ENCODE measurements at regions not wholly inside any gene's neighbourhood (a gene's known extent, or its start where the extent isn't known, plus 50 kb on each side); places are given as distances from the start of the nearest gene placed in this dataset.

GRCh38 chr2:129253461-129253812 is 726.0 kb upstream of the RAB6C start:
- DNase-seq: no peak

- no peak for DNase-seq
These were observed 724.7 kb upstream of the RAB6C start for GRCh38 chr2:129254718-129255117.

DNA sequence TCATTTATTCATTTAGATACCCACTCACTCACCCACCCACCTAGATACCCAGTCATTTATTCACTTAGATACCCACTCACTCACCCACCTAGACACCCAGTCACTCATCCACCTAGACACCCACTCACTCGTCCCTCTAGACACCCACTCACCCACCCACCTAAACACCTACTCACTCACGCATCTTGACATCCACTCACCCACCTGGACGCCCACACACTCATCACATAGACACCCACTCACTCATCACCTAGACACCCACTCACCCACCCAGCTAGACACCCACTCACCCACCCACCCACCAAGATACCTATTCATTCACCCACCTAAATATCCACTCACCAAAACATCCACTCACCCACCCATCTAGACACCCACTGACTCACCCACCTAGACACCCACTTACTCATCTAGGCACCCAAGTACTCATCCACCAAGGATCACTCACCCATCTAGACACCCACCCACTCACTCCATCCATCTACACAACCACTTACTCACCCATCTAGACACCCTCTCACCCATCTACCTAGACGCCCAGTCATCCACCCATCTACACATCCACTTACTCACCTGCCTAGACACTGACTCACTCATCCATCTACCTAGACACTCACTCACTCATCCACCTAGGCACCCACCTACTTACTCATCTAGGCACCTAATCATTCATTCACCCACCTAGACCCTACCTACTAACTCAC is 723.7 kb upstream of the RAB6C start:
- no peak for DNase-seq

DNA sequence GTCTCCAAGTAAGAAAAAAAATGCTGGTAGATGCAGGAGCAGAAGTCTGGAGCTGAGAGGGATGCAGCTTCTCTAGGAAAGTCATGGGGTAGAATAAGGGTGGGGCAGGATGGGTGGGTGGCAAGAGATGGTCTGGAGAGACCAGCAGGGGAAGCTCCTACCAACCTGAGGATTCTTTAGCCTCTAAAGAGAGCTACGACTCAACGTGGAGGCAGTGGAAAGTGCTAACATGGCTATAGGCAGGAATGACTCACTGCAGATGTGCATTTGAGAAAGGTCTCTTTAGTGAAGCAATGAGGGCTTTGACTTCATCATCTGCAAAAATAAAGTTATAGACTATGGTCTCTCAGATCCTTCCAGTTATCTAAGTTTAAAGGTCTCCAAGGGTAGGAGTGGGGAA is 722.8 kb upstream of the RAB6C start:
- no peak for DNase-seq

- no peak for DNase-seq
These were observed 716.5 kb upstream of the RAB6C start for GRCh38 chr2:129262934-129263333.

DNA sequence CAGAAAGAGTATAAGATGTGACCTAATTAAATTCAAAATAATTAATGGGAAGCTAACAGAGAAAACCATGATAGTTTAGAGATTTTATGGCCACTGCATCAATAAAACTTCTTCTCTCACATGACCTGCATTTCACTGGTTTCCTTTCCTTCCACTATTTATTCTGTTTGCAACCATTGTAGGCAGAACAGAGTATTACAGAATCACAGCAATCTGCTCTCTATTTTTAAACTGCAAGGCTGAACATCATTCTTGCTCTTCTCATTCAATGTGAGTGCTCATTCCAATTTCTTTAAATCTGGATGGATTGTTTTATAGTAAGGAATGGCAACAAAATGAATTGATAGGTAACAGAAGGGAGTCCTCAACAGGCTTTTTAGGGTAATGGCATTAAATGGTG is 715.5 kb upstream of the RAB6C start:
- DNase-seq: no peak

DNA sequence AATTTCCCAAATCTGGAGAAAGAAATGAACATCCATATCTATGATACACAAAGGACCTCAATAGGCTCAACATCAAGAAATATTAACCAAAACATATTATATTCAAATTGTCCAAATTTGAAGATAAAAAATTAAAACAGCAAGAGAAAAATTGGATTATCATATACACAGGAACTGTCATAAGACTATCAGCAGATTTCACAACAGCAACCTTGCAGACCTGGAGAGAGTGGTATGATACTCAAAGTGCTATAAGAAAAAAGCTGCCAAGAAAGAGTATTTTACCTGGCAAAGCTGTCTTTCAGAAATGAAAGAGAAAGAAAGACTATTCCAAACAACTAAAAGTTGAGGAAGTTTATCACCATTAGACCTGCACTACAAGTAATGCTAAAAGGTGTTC is 711.9 kb upstream of the RAB6C start:
- no peak for DNase-seq

DNA sequence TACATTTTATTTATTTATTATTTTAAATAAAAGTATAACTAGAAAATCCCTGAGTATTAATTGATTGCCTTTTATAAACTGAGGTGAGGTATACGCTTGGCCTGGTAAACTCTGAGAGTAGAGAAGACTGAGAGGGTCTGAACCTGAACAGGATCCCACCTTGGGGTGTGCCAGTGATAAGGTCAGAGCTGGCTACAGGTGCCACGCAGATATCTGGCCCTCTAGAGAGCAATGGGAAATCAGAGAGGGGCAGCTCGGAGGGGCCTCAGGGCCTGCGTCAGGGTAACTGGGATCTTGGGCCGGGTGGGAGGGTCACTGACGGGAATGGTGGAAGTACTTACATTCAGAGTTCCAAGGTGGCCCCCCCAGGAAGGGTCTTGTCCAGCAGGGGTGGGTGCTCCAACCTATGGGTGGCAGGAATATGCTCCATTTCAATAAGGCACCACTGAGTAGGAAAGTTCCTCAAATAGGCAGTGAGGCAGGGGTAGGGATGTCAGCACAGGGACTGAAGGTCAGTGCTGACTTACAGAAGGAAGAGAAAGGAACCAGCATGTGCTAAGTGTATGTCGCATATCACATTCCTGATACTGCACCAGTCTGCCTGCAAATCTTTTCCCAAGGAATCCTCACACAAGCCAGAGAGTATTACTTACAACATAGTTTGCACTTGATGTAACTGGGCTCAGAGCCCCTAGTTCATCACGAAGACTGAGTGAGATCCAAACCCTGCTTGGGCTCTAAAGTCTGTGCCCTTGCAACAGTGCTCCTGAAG is 706.0 kb upstream of the RAB6C start:
- DNase-seq: no peak

DNA sequence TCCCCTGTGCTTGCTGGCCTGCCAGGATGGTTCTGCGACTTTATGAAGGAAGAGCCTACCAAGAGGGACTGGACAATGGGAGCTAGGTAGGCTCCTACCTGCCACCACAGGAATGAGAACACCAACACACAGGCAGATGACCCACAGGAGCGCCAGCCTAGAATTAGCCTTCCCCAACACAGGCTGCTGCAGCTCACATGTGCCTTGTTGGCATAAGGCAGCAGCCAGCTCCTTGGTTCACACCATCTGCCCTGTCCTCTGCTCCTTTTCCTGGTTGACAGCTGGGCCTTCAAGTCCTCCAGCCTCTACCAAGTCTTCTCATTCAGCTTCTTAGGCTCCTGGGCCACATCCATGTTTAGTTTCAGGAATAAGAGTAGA is 705.4 kb upstream of the RAB6C start:
- no peak for DNase-seq

DNA sequence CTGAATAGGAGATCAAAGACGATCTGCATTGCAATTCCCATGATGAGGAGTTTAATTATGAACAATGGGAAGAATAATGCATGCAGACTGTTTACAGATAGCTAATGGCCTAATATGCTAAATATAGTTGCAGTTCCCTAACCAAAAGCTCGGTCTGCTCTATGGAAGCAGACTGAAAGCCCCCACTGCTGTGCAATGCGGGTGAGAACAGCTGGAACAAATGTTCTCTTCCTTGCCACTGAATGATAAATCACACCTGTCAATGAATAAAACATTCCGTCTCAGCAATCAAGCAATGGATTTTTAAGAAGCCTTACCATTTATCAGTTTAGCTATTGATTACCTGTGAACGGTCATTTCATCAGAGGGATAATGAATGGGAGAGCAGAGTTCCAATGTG is 704.5 kb upstream of the RAB6C start:
- no peak for DNase-seq

DNA sequence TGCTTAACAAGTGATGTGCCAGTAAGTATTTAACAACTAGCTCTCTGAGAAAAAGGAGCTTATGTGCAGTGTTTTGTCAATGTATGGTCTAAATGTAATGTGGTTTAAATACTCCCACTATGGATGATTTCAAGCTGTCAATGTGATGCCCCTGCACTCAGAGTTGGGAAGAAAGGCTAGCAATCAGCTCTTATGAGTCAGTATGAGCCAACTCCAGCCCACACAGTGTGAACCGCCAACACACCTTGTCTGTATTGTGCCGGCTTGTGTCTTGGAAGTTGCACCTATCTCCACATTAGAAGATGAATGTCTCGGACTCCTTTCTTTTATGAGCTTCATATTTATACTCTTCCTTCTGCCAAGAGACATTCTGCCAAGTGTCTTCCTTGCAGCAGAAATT is 703.8 kb upstream of the RAB6C start:
- no peak for DNase-seq

- no peak for DNase-seq
These were observed 702.4 kb upstream of the RAB6C start for GRCh38 chr2:129276978-129277584.

DNA sequence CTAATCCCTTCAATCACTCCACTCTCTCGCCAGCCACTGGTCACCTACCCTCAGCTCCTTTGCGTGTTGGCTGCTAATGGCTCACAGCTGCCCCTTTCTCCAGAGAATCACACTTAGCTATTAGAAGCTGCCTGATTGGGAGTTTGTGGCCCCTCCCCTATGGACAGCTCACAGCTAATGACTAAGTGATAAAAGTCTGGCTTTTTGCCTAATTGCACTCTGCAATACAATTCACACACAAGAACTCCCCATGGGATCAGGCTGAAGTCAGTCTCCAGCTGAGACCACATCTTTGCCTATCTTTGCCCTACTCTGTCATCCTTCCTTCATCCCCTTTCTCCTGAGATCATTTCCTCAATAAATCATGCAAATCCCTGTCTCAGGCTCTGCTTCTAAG is 701.9 kb upstream of the RAB6C start:
- no peak for DNase-seq

DNA sequence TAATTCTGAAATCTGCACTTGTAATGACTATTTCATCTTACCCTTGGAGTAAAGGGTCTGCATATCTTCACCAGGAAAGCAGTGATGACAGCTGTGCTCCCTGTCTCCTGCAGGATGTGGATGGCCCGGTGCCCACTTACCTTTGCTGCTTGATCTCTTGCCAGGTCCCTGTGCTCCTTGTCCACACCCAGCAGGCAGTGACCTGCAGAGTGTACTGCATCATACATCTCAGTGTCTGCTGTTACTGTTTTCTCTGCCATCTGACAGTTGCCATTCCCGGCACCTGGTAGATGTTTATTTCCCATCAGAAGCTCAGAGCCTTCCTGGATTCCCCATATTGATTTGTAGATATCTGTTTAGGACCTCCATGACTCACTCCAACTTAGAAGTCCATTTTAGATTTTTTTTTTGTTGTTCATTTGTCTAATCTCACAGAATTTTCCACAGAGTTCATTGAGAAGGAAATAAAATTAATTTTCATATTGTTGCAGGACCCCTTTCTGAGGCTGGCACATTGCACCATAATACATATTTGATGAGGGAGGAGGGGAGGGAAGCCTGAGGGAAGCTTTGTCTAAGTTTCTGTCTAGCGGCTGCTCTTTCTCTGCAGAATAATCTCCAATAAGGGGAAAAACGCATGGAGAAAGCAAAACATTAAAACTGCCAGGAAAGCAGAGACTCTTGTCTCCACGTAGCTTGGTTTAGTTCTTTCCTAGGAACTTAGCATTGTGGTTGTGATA is 697.5 kb upstream of the RAB6C start:
- no peak for DNase-seq

DNA sequence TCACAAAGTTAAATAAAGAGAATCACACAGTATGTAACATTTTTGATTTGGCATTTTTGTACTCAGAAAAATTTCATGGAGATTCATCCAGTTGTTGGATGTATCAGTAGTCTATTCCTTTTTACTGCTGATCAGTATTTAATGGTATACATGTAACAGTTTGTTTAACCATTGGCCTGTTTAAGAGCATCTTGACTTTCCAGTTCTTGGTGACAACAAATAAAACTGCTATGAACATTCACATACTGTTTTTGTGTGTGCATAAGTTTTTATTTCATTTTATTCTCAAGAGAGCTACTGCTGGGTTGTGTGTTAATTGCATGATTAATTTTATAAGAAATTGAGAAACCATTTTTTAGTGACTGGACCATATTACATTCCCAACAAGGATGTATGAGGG is 694.5 kb upstream of the RAB6C start:
- no peak for DNase-seq

GRCh38 chr2:129293326-129293725 is 686.1 kb upstream of the RAB6C start:
- no peak for DNase-seq

DNA sequence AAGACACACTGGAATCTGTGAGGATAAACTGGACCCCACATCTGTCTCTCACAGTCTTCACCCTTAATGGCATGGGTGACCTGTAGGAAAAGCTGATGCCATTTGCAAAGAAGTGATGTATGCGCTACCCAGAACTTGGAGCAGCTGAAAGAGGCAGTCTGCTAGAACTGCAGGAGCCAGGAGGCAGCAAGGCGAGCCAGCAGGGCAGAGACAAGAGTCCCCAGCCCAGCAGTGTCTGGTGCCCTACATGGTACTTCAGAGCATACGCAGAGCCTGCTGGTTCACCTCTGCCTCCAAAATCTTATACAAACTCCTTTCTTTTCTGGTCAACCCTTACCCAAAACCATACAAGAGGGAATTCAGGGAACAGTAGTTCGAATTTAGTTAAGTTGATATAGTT is 683.1 kb upstream of the RAB6C start:
- DNase-seq: no peak

- DNase-seq: no peak
These were observed 682.7 kb upstream of the RAB6C start for GRCh38 chr2:129296806-129297205.

DNA sequence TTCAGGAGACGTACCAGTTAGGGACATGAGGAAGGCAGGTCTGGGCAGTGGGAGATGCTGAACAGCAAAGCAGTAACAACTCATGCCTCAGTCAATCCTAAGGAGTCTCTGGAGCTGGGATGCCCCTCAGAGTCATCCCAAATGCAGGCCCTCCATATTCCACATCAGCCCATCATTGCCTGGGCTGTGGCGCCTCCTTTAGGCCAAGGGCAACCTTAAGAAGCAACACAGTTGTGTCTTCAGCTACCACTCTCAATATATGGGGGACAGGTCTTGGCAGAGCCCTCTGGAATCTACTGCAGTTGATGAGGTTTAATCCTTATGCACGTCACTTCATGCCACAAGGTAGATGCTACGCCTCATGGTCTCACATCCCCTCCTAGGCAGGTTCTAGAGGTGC is 682.0 kb upstream of the RAB6C start:
- DNase-seq: no peak

DNA sequence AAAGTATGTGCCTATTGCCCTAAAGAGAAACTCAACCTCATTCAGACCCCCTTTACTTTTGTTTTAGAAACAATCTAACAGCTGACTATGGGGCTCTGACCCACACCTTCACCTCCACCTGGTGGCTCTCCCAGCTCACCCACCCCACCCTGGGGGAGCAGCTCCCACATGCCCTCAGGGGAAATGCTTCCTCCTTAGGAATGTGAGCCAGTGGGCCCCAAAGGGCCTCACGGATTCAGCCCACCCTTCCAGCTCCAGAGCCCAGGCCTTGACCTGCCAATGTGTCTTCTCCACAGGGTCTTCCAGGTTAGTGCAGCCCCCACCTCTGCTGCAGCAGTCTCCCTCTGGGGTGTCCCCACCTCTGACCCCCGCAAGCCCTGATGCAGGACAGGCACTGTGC is 680.1 kb upstream of the RAB6C start:
- no peak for DNase-seq

- DNase-seq: no peak
These were observed 679.7 kb upstream of the RAB6C start for GRCh38 chr2:129299756-129300155.

GRCh38 chr2:129300456-129300855 is 679.0 kb upstream of the RAB6C start:
- no peak for DNase-seq

GRCh38 chr2:129301431-129301913 is 678.0 kb upstream of the RAB6C start:
- DNase-seq: no peak

- no peak for DNase-seq
These were observed 677.4 kb upstream of the RAB6C start for GRCh38 chr2:129302106-129302505.

All from bone marrow (tissue), 2 donors.